ENCODE measurements at regions not wholly inside any gene's neighbourhood (a gene's known extent, or its start where the extent isn't known, plus 50 kb on each side); places are given as distances from the start of the nearest gene placed in this dataset.
A peak's percentile ranks its signal among the peaks of the same experiment; 100 is the strongest.

DNA sequence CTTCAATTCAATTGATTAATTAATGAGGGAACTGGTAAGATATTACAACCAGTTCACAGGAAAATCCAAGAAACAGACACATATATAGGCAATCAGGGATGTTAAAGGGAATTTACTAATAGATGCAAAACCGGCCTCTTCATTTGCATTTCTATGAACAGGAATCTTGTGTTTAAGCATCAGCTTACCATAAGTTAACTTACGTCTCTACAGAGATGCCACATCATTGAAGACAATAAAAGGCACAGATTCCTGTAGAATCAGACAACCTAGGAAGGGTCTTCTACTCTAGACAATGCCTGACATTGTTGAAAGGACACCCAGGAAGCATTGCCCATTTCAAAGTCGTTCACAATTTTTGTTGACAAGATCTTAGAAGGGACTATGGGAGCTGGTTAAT is 93.0 kb upstream of the EPCAM start:
- no peaks in the 10 kb centered on the region for H3K27me3 ChIP-seq (ENCODE audit: insufficient read depth, low read length)

DNA sequence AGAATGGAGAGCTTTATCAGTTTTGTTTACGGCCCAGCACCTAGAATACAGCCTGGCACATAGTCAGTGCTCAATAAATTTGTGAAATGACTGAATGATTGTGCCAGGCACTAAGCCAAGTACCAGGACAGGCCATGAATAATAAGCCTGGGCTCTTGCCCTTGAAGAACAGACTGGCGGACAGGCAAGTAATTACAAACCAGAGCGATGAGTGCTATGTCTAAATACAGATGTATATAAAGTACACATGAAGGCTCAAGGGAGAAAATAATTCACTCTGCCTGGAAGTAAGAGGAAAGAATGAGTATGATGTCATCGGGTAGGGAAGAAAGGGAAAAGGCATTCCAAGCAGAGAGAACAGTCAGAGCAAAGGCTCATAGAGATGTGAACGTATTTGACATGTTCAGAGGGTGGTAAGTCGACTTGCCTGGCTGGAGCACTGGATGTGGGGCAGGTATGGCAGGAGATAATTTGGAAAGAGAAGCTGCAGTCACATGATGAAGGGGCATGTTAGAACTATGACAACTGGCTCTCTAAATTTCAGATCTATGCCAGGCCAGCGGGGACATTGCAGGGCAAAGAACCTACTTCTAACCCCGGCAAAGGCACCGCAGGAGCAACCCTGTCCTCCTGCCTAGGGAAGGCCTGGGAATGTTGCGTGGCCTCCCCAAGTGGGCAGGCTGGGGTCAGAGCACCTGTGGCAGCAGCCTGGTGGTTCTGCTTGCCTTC is 94.9 kb upstream of the EPCAM start:
- no peak overlapping the region for H3K4ac ChIP-seq (ENCODE audit: low read depth, low read length)
- no peak overlapping the region for H3K4me2 ChIP-seq (ENCODE audit: low read length)
- peak overlapping the region; percentile 2 for H2AFZ ChIP-seq (ENCODE audit: insufficient read depth, low read length, poor library complexity)
- peak overlapping the region; percentile 1 for H2BK5ac ChIP-seq (ENCODE audit: low read depth, low read length, poor library complexity)
- WGBS (ENCODE audit: extremely low coverage, insufficient coverage, insufficient read length), result no CpG with 5 or more reads among the region's 10 CpGs
- peak in 1 of 2 donors; percentile 39 for DNase-seq
- no peaks in the 10 kb centered on the region for H3K27me3 ChIP-seq (ENCODE audit: insufficient read depth, low read length)
- H3K9me3 ChIP-seq (ENCODE audit: insufficient read depth, low read depth, low read length), result no peaks in the 10 kb centered on the region
- H3K9ac ChIP-seq (ENCODE audit: low read length), result no peak overlapping the region
- H3K14ac ChIP-seq (ENCODE audit: low read length), result peak overlapping the region; percentile 16
- H3K4me1 ChIP-seq (ENCODE audit: control insufficient read depth in 1 of 2, insufficient read depth in 2 of 2, low read length in 2 of 2), result peaks cover 13 to 26% of the 10 kb centered on the region in 2 experiments
- peak overlapping the region; percentile 6 for H2BK120ac ChIP-seq (ENCODE audit: insufficient read depth, low read length, poor library complexity)
- H2BK12ac ChIP-seq (ENCODE audit: low read length), result peak overlapping the region; percentile 11
- peak overlapping the region; percentile 13 for H2AK5ac ChIP-seq (ENCODE audit: low read length)
- peak overlapping the region; percentile 66 for H4K91ac ChIP-seq (ENCODE audit: low read depth, low read length)
- H4K12ac ChIP-seq (ENCODE audit: low read depth, low read length), result no peak overlapping the region
- H3K23ac ChIP-seq (ENCODE audit: low read length), result no peak overlapping the region
- no peak overlapping the region for H3K4me3 ChIP-seq (ENCODE audit: low read depth, low read length)
- no peaks in the 10 kb centered on the region for H3K36me3 ChIP-seq (ENCODE audit: control insufficient read depth in 1 of 2, insufficient read depth in 2 of 2, low read length in 2 of 2)
- no peak overlapping the region for H3K18ac ChIP-seq (ENCODE audit: low read length)
- H4K8ac ChIP-seq (ENCODE audit: low read depth, low read length), result peak overlapping the region; percentile 8
- H3K27ac ChIP-seq (ENCODE audit: low read depth, low read length), result no peak overlapping the region
- no peaks in the 10 kb centered on the region for H3K79me2 ChIP-seq (ENCODE audit: control insufficient read depth, insufficient read depth, low read length, poor library complexity)
- peaks cover 8% of the 10 kb centered on the region for H3K79me1 ChIP-seq (ENCODE audit: low read length)

More for the DNA sequence above, 93.0 kb upstream of the EPCAM start:
- H3K9me3 ChIP-seq (ENCODE audit: insufficient read depth, low read depth, low read length), result no peaks in the 10 kb centered on the region
- no peak overlapping the region for H2BK120ac ChIP-seq (ENCODE audit: insufficient read depth, low read length, poor library complexity)
- no peak overlapping the region for H3K4me2 ChIP-seq (ENCODE audit: low read length)
- H4K12ac ChIP-seq (ENCODE audit: low read depth, low read length), result no peak overlapping the region
- H4K8ac ChIP-seq (ENCODE audit: low read depth, low read length), result no peak overlapping the region
- no peak for DNase-seq
- no peak overlapping the region for H2BK5ac ChIP-seq (ENCODE audit: low read depth, low read length, poor library complexity)
- no CpG with 5 or more reads among the region's 3 CpGs for WGBS (ENCODE audit: extremely low coverage, insufficient coverage, insufficient read length)
- no peak overlapping the region for H2AFZ ChIP-seq (ENCODE audit: insufficient read depth, low read length, poor library complexity)
- no peak overlapping the region for H2BK12ac ChIP-seq (ENCODE audit: low read length)
- no peak overlapping the region for H2AK5ac ChIP-seq (ENCODE audit: low read length)
- H3K14ac ChIP-seq (ENCODE audit: low read length), result no peak overlapping the region
- H3K9ac ChIP-seq (ENCODE audit: low read length), result no peak overlapping the region
- no peak overlapping the region for H3K18ac ChIP-seq (ENCODE audit: low read length)
- H3K79me2 ChIP-seq (ENCODE audit: control insufficient read depth, insufficient read depth, low read length, poor library complexity), result no peaks in the 10 kb centered on the region
- H3K79me1 ChIP-seq (ENCODE audit: low read length), result peaks cover 8% of the 10 kb centered on the region
- peaks cover 10 to 19% of the 10 kb centered on the region in 2 experiments for H3K4me1 ChIP-seq (ENCODE audit: control insufficient read depth in 1 of 2, insufficient read depth in 2 of 2, low read length in 2 of 2)
- H3K36me3 ChIP-seq (ENCODE audit: control insufficient read depth in 1 of 2, insufficient read depth in 2 of 2, low read length in 2 of 2), result no peaks in the 10 kb centered on the region
- no peak overlapping the region for H3K4me3 ChIP-seq (ENCODE audit: low read depth, low read length)
- H4K91ac ChIP-seq (ENCODE audit: low read depth, low read length), result no peak overlapping the region
- H3K4ac ChIP-seq (ENCODE audit: low read depth, low read length), result no peak overlapping the region
- no peak overlapping the region for H3K23ac ChIP-seq (ENCODE audit: low read length)
- no peak overlapping the region for H3K27ac ChIP-seq (ENCODE audit: low read depth, low read length)

DNA sequence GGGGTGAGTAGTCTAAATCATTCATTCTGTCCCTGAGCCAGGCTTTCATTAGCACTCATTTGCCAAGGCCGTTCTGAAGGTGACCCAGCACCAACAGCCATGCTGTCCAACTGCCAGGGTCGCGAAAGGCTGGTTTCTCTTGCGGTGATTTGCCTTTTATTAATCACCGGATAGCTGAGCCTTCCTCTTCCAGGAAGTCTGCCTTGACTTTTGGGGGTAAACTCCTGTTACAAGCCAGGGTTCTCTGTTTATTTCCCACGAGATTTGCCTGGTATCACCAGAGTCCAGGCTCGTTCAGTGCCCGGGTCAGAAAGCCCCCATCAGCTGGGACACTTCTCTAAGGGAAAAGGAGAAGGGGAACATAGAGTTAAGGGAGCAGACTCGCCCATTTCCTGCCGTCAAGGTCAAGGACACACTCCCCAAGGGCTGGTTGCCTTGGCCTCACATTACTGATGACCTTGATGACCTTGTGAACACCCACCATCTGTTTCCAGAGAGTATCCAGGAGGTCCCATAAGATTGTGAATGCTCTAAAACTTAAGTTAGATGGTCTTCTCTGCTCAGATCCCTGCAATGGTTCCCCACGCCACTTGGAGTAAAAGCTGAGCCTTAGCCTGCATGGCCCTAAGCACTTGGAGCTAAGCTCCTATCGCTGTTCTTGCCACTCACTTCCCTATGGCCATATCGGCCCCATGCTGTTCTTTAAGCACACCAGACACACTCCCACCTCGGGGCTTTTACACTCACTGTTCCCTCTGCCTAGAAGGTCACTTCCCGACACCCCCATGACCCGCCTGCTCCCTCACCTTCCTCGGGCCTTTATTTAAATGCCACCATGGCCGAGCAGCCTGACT is 96.0 kb upstream of the EPCAM start:
- no peak overlapping the region for H4K91ac ChIP-seq (ENCODE audit: low read depth, low read length)
- H3K79me2 ChIP-seq (ENCODE audit: control insufficient read depth, insufficient read depth, low read length, poor library complexity), result no peaks in the 10 kb centered on the region
- H2BK5ac ChIP-seq (ENCODE audit: low read depth, low read length, poor library complexity), result no peak overlapping the region
- peak overlapping the region; percentile 19 for H2BK12ac ChIP-seq (ENCODE audit: low read length)
- no peak overlapping the region for H3K9ac ChIP-seq (ENCODE audit: low read length)
- no peak overlapping the region for H3K23ac ChIP-seq (ENCODE audit: low read length)
- no peak overlapping the region for H3K27ac ChIP-seq (ENCODE audit: low read depth, low read length)
- no peaks in the 10 kb centered on the region for H3K36me3 ChIP-seq (ENCODE audit: control insufficient read depth in 1 of 2, insufficient read depth in 2 of 2, low read length in 2 of 2)
- peaks cover 8% of the 10 kb centered on the region for H3K79me1 ChIP-seq (ENCODE audit: low read length)
- H3K4me2 ChIP-seq (ENCODE audit: low read length), result peak overlapping the region; percentile 63
- H3K4ac ChIP-seq (ENCODE audit: low read depth, low read length), result no peak overlapping the region
- no CpG with 5 or more reads among the region's 18 CpGs for WGBS (ENCODE audit: extremely low coverage, insufficient coverage, insufficient read length)
- no peak overlapping the region for H3K14ac ChIP-seq (ENCODE audit: low read length)
- H4K8ac ChIP-seq (ENCODE audit: low read depth, low read length), result no peak overlapping the region
- no peaks in the 10 kb centered on the region for H3K27me3 ChIP-seq (ENCODE audit: insufficient read depth, low read length)
- H2AFZ ChIP-seq (ENCODE audit: insufficient read depth, low read length, poor library complexity), result no peak overlapping the region
- no peaks in the 10 kb centered on the region for H3K9me3 ChIP-seq (ENCODE audit: insufficient read depth, low read depth, low read length)
- no peak overlapping the region for H3K4me3 ChIP-seq (ENCODE audit: low read depth, low read length)
- no peak overlapping the region for H4K12ac ChIP-seq (ENCODE audit: low read depth, low read length)
- H3K4me1 ChIP-seq (ENCODE audit: control insufficient read depth in 1 of 2, insufficient read depth in 2 of 2, low read length in 2 of 2), result peaks cover 13 to 26% of the 10 kb centered on the region in 2 experiments
- H3K18ac ChIP-seq (ENCODE audit: low read length), result no peak overlapping the region
- no peak for DNase-seq
- H2BK120ac ChIP-seq (ENCODE audit: insufficient read depth, low read length, poor library complexity), result no peak overlapping the region
- no peak overlapping the region for H2AK5ac ChIP-seq (ENCODE audit: low read length)

DNA sequence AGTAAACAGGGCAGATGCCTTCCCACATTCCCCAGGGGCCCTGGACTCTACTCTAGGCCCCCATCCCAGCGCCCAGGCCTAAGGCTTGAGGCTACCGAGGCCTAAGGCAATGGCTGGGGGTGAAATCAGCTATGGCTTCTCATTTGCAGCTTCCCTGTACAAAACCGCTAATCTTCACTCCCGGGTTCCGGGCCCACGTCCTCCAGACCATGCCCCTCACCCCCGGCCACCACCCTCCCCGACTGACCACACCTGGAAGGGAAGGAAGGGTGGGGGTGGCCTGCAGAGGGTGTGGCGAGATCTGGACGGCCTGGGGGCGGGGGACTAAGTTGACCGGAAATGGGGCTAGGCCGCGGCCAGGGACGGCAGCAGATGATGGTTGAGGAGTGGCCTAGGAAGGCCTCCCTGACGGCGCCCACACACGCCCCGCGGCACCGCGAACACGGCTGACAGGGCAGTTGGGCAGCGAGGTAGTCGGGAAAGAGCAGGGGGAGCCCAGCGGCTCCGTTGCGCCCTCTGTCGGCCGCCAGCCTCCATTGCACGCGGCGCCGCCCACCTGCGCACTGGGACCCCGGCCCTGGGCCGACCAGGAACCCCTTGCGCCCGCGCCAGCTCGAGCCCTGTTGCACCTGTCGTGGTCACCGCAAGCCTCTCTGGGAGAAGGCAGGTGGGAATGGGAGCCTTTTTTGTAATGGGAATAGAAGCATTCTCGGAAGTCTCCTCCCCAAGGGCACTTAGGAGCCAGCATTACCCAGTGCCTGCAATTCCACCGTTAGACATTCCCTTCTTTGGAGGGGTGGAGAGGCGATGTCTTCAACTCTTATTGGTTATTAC is 95.9 kb upstream of the CALM2 start:
- no peak overlapping the region for H2AK5ac ChIP-seq (ENCODE audit: low read length)
- H3K18ac ChIP-seq (ENCODE audit: low read length), result no peak overlapping the region
- no peaks in the 10 kb centered on the region for H3K27me3 ChIP-seq (ENCODE audit: insufficient read depth, low read length)
- peak overlapping the region; percentile 14 for H2AFZ ChIP-seq (ENCODE audit: insufficient read depth, low read length, poor library complexity)
- no peaks in the 10 kb centered on the region for H3K79me2 ChIP-seq (ENCODE audit: control insufficient read depth, insufficient read depth, low read length, poor library complexity)
- H4K91ac ChIP-seq (ENCODE audit: low read depth, low read length), result peak overlapping the region; percentile 33
- peaks cover 10% of the 10 kb centered on the region for H3K79me1 ChIP-seq (ENCODE audit: low read length)
- H3K23ac ChIP-seq (ENCODE audit: low read length), result no peak overlapping the region
- no peaks in the 10 kb centered on the region for H3K36me3 ChIP-seq (ENCODE audit: control insufficient read depth in 1 of 2, insufficient read depth in 2 of 2, low read length in 2 of 2)
- H3K27ac ChIP-seq (ENCODE audit: low read depth, low read length), result peak overlapping the region; percentile 3
- H3K4me1 ChIP-seq (ENCODE audit: control insufficient read depth in 1 of 2, insufficient read depth in 2 of 2, low read length in 2 of 2), result peaks cover 16 to 28% of the 10 kb centered on the region in 2 experiments
- no peak overlapping the region for H2BK5ac ChIP-seq (ENCODE audit: low read depth, low read length, poor library complexity)
- peak overlapping the region; percentile 1 for H4K12ac ChIP-seq (ENCODE audit: low read depth, low read length)
- peak overlapping the region; percentile 63 for H2BK12ac ChIP-seq (ENCODE audit: low read length)
- WGBS (ENCODE audit: extremely low coverage, insufficient coverage, insufficient read length), result no CpG with 5 or more reads among the region's 46 CpGs
- H3K4me2 ChIP-seq (ENCODE audit: low read length), result peak overlapping the region; percentile 63
- peak overlapping the region; percentile 55 for H4K8ac ChIP-seq (ENCODE audit: low read depth, low read length)
- H3K9me3 ChIP-seq (ENCODE audit: insufficient read depth, low read depth, low read length), result no peaks in the 10 kb centered on the region
- no peak overlapping the region for H3K4ac ChIP-seq (ENCODE audit: low read depth, low read length)
- DNase-seq, result peak; percentile 90
- peak overlapping the region; percentile 29 for H3K4me3 ChIP-seq (ENCODE audit: low read depth, low read length)
- H2BK120ac ChIP-seq (ENCODE audit: insufficient read depth, low read length, poor library complexity), result peak overlapping the region; percentile 49
- H3K14ac ChIP-seq (ENCODE audit: low read length), result no peak overlapping the region
- no peak overlapping the region for H3K9ac ChIP-seq (ENCODE audit: low read length)

Measured in trophoblast cell (in vitro differentiated cells and primary cell).